HG03025 (cell line): ENCODE measurements at regions not wholly inside any gene's neighbourhood (a gene's known extent, or its start where the extent isn't known, plus 50 kb on each side); places are given as distances from the start of the nearest gene placed in this dataset.
"Not testable (repeated sequence)": the region's sequence is repeated elsewhere in the genome, so short reads cannot be mapped to it uniquely, and the experiment has no call there.

Experiments
- ATAC-seq: cut with Tn5 transposase; IDR thresholded peaks from one replicate; pipeline ENCODE4 v1.9.1; 2021; ENCODE audit warnings: mild to moderate bottlenecking, moderate library complexity; ENCODE audit not compliant: unreplicated experiment, low FRiP score

DNA sequence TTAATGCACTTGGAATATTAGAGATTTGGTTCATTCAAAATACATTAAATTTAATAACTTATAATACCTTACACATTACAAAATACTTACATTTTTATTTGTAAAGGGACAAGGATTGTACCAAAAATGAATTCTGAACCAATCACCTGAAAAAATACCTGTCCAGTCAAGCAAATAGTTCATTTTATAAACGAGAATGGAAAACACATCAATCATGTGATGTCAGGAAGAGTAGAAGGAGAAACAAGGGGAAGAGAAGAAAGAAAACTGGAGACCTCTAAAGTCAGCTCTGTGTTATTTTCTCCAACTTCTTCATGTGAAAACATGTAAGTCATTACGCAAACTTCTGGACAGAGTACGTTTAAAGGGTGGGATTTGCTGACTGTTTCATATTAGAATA, 989.0 kb upstream of the NUDT12 start:
- ATAC-seq = no peak

DNA sequence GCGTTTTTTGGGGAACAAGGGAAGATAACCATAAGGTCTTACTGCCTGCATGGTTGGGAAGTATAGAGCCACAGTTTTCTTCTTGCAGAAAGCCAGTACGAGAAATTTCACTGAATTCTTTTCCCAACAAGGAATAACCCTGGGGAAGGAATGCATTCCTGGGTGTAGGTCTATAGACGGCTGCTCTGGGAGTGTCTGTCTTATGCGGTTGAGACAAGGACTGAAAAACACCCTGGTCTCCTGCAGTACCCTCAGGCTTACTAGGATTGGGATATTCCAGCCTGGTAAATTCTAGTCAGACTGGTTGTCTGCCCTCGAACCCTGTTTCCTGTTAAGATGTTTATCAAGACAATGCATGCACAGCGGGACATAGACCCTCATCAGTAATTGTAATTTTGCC, 984.3 kb upstream of the NUDT12 start:
- ATAC-seq = not testable (repeated sequence)

DNA sequence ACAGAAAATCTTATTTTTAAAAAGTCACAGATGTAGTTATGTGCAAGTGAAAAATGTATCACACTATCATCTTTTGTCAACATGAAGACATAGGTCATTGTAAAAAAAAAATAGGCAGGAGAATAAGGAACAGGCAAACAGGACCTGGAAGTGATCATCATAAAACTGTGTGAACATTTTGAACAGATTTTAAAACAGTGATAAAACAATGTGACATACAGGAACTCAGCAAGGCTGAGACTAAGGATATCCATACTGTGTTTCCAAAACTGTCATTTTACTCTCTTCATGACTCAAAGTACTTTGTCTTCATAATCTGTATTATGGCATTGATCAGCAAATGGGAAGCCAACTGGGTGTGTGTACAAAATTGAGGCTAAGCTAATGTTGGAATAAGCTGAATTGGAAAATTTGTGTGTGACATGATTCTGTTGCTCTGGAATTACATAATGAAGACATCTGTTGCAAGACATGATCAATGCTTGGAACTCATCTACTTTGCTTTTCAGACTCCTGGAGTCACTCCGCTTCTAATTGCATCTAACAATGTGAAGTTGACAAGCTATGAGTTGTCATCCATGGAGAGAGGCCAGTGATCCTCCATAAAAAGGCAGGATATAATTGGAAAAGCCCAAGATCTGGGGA, 978.7 kb upstream of the NUDT12 start:
- no peak for ATAC-seq

DNA sequence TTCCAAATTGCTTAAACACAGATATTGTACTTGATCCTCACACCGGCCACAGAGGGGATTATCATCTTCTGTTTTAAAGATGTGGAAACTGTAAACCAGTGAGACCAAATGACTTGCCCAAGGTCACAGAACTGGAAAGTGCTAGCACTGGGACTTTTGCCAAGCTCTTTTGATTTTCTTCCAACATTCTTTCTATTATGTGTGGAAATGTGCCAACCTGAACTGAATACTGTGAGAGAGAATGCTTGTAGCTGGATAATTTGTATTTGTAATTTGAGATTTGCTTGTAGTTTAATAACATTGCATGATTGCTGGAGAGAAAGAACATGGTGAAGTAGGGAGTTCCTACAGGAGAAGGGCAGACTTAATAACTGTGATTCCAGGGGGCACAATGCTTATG, 977.9 kb upstream of the NUDT12 start:
- no peak for ATAC-seq

DNA sequence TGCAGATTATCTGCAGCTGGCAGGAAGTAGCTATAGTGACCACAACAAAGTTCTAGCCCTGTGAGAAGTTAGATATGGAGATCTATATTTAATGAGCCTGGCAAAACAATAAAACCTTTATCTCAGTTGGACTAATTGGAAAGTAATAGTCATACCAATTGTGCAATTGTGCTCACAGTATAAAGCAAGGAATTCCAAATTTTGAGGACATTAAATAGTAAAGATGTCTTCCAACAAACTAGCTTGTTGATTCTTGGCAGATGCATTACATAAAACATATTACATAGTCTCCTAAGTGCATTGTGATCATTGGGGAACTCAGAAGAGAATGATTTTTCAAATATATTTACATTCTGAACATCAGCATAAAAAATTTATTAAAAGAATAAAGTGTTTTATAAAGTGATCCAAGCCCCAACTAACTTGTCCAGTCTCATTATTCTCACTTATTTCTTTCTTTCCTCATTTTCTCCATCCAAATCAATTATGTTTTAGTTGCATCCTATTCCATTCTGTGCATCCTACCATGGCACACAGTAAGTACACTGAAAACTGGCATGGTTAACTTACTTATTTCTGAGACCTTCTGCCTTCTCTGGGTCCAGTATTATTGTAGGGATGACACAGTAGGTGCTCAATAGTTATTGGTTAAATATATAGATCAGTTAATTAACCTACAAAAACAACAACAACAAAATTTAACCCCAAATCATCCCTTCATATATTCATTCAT, 977.2 kb upstream of the NUDT12 start:
- no peak for ATAC-seq

DNA sequence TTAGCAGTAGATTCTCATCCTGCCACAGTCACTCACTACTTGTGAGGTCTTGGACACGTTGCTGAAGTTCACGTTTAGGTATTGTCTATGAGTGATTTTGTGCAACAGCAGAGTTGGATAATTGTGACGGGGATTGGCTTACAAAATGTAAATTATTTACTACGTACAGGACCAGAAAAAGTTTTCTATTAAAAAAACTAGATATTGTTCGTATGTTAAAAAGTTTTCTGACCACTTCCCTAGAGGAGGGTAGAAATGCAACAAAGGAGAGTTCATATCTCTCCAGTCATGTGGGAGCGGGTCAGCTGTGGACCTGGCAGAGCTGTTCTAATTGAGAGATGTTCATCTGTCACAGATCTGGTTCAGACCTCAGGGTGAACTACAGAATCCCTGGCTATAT, 976.1 kb upstream of the NUDT12 start:
- ATAC-seq = no peak

DNA sequence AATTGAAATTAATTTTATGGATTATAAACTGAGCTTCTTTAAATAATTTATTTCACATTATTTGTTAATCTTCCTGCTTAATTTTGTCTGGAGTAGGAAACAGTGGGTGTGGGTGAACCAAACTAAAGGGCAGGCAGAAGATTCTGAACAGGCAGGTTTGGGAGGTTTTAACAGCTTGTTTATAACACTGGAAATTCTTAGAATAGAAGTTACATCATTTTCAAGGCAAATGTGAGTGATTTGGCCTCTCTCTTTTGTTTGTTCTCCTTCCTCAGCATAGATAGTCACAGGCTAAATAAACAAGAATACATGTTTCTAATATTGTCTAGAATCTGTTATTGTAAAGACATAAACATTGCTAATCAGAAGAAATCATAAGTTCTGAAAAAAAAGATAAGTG, 970.9 kb upstream of the NUDT12 start:
- no peak for ATAC-seq

DNA sequence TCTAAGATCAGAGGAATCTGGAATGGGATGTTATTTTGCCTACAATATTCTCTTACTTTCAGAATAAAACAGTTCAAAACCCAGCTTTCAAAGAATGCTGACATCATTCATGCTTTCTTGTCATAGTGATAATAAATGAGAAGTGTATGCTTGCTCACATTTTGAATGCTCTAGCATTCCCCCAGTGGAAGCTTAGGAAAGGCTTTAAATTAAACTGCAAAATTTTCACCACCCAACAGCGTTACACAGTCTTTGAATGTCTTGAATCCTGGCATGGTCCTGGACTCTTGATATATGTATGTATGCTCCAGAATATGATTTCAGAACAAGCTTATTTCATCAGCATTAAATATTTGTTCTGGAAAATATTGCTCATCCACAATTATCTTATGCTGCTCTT, 964.3 kb upstream of the NUDT12 start:
- ATAC-seq = no peak

DNA sequence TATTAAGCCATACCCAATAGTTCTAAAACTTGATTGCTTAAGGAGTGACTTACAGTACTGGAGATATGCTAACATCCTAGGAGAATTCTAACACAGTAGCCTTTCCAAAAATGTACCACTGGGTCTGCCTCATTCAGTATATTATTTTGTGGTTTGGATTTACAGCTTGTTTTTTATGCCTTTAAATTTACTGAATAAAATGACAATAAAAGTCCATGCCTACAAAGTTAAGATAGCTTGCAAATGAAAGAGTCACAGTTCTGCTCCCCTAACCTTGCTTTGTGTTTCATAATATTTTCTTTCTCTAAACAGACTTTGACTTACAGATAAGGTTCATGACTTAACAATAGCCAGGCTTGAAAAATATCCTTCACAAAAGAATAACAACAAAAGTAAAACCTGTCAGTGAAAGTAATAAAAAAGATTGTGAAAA, 951.1 kb upstream of the NUDT12 start:
- no peak for ATAC-seq

DNA sequence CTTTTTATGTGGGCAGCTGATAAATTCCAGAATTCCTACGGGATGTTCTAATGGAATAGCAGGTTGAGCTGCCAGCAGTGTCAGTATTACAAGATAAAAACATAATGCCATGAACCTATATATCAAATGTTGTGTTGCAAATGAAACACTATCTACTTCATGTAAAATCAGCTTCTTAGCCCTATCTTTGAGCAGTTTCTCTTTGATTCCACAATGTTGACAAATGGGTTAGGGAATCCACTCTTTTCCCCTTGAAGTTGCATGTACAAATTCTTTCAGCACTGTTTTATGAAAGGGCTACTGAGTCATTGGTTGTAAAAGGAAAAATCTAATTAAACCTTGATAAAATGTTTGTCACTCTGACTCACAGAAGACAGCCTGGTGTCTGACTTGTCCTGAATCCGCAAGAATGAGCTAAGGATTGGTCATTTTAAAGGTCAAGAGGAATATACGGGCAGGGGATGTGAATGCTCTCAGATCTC, 950.6 kb upstream of the NUDT12 start:
- no peak for ATAC-seq

DNA sequence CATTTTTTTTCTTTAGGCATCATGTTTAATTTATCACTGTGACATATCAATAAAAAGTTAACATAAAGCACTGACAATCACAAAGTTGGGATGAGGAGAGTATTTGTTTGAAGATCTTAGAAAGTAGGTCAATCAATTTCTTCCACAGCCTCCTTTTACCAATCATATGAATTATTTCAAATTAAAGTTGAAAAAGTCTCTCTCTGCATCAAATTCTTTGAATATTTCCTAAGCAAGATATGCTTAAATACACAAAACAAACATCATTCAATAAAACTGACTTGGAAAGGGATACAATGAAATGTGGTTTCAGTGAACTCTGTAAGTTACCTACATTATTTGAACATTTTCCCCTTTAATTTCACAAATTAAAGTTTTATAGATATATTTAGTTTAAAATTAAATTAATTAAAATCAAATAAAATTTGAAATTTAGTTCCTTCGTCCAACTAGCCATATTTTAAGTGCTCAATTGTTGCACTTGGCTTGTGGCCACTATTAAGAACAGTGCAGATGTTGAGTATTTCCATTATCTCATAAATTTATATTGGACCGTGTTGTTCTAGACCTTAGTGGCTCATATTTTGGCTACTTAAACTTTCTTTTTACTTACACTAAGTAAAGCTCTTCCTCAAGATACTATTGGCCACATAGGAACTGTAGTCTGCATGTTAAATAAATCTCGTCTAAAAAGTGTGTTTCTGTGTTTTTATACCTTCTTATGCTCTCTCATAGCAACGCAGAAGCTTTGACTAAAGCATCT, 949.7 kb upstream of the NUDT12 start:
- no peak for ATAC-seq

DNA sequence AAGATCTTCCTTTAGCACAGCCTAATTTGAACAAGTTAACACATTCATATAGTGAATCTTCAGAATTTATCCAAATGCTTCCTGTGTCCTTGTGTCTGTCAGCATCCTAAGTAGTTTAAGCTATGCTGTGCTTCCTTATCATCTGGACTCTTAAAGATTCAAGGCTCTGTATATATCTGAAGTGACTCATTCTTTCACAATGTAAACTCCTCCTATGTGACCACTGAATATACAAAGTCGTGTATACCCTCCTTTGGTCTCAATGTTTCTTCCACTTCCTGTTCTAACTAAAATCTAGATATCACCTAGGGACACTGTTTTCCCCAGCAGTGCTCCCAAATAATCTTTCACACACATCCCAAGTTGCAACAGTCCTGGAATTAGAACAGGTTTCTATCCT, 935.7 kb upstream of the NUDT12 start:
- ATAC-seq = no peak

DNA sequence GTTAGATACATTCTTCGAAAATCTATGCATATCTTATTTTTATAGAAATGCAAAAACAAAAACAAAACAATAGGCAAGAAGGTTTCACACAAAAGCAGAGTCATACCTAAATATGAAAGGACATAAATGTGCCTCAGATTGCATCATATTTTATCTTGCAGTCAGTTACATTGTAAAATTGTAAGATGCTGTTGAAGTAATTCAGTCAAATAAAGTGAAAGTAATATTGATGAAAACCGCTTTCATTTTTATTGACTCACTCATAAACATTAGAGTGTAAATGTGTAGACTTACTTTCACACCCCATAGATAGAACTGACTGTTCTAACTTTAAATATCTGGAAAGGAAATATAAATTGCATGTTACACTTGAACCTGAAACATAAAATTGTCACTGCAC, 931.5 kb upstream of the NUDT12 start:
- ATAC-seq = no peak

DNA sequence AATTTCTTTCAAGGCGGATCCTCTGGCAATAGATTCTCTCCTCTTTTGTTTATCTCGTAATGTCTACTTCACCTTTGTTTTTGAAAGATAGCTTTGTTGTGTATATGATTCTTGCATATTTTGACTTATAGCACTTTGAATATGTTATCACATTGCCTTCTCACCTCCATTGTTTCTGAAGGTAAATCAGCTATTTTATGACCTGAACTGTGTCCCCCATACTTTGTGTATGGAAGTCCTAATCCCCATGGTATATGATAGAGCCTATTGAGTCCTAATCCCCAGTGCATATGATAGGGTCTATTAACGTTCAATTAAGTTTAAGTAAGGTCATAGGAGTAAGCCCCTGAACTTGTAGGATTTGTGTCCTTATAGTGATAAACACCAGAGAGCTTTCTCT, 910.2 kb upstream of the NUDT12 start:
- no peak for ATAC-seq

DNA sequence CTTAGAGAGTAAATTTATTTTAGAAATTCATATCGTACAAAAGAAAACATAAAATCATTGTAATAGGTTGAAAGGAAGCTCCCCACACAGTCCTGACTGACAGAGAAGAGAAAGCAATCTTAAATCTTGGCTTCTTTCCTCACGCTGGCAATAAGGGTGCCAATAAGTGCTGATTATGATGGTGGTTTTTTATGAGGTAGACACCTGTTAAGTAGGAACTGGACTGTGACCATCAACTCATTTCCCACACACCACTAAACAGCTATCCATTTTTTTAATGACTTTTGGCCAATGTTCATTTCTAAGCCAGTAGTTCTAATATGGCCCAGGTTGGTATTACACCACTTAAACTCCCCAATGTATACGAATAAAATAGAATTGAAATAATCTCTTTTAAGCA, 893.5 kb upstream of the NUDT12 start:
- no peak for ATAC-seq

DNA sequence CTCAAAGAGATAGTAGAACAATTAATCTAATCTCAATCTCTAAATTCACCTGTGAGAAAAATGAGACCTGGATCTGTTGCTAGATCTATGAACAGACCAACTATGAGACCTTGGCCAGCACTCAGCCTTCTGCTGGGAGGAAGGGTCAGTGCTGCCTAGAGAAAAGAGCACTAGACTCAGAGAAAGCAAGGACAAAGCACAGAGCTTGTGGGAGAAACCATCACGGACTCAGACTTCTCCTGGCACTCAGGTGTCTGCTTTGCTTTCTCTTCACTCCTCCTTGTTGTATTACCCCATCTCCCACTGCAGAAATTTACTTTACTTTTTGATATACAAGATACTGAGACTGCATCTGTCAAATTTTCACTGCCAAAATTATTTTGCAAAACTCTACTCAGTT, 890.0 kb upstream of the NUDT12 start:
- ATAC-seq = no peak

DNA sequence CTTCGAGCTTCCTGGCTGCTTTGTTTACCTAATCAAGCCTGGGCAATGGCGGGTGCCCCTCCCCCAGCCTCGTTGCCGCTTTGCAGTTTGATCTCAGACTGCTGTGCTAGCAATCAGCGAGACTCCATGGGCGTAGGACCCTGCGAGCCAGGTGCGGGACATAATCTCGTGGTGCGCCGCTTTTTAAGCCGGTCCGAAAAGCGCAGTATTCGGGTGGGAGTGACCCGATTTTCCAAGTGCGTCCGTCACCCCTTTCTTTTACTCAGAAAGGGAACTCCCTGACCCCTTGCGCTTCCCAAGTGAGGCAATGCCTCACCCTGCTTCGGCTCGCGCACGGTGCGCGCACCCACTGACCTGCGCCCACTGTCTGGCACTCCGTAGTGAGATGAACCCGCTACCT, 889.3 kb upstream of the NUDT12 start:
- ATAC-seq = not testable (repeated sequence)

DNA sequence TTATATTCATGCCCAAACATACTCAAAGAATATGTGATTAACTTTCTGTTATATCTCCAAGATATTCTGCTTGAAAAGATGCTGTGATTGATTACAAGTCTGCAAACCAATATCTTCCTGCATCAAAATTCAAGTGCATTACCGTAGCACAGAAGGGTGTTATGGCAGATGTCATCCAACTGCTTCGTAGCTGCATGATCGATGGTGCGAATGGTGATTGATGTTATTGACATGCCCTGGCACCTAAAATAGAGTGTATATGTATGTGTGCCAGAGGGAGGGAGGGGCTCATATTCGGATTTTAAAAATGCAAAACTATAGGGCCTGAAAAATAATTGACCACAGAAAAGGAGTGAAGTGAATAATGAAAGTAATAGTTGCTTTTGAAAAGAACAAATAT, 882.1 kb upstream of the NUDT12 start:
- ATAC-seq = no peak

DNA sequence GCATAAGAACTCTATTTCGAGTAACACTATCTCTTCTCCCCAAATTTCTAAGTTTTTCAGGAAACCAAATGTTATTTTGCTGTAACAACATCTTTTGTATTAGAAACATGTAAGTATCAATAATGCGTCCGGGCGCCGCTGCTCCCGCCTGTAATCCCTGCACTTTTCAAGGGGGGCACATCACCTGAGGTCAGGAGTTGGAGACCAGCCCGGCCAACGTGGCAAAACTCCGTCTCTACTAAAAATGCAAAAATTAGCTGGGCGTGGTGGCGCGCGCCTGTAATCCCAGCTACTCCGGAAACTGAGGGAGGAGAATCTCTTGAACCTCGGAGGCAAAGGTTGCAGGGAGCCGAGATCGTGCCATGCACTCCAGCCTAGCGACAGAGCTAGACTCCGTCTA, 881.1 kb upstream of the NUDT12 start:
- no peak for ATAC-seq

DNA sequence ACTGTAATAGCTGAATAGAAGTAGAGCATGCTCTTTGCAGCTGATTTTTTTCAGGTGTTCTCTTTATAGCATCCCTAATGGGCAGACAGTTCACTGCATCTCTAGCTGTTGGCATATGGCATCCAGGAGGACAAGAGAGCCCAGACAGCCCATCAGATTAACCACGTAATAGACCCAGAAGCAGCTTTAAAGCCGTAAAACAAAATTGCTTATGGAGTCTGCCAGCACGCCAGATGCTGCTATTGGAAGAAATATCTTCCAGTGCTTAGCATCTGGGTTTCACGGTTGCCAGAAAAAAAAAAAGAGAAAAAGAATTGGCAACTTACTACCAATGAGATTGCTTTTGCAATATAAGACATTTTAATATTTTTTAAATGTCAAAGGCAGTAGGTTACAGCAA, 869.4 kb upstream of the NUDT12 start:
- no peak for ATAC-seq

DNA sequence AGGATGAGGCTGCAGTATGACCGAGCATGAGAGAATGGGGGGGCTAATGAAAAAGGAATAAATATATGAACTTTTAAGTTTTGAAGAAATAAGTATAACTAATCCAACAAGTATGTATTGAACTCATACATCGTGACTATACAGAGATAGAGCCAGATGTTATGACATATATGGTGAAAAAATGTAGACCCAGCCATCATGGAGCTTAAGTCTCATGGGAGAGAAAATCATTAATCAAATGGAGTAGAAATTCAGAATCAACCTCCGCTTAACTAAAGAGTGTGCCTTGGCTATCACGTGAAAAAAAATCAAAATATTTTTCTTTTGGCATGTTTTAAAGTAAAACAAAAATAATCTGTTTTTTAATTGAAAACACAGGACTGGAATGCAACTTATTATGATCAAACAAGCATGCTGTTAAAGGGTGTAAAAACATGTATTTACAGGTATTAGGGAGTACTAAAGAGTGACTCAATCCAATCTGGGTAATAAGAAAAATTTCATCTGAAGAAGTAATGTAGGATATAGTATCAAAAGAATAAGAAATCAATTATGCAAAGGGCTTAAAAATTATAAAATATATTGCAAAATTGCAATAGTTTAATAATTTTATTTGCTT, 868.5 kb upstream of the NUDT12 start:
- no peak for ATAC-seq
